H1 (cell line): ENCODE measurements at regions not wholly inside any gene's neighbourhood (a gene's known extent, or its start where the extent isn't known, plus 50 kb on each side); places are given as distances from the start of the nearest gene placed in this dataset.

ENCODE experiments used
- CBX5 ChIP-seq: fragments of 300-800, 300-1000 bp; sonication (generic); IDR thresholded peaks from 2 replicates; pipeline ENCODE4 v1.7.1; 2016; ENCODE audit warnings: antibody characterized with exemption, low read length, low read depth
- CBX8 ChIP-seq: fragments of 300-800, 300-1000 bp; sonication (generic); IDR thresholded peaks from 2 replicates; pipeline ENCODE4 v1.7.1; 2016; ENCODE audit warnings: low read depth, low read length, borderline replicate concordance
- CTBP2 ChIP-seq: IDR thresholded peaks from 2 replicates; pipeline ENCODE4 v1.7.0; 2011; ENCODE audit warnings: borderline replicate concordance, mild to moderate bottlenecking, moderate library complexity, mixed read lengths, low read length; ENCODE audit not compliant: insufficient read depth, insufficient read length
- EP300 ChIP-seq, 2 experiments: IDR thresholded peaks; 1 replicate in 1 of 2; 2 replicates in 1 of 2; pipeline ENCODE4 v1.6.1; 2011 to 2012; ENCODE audit warnings: low read depth in 2 of 2, low read length in 2 of 2, mild to moderate bottlenecking in 2 of 2, borderline replicate concordance in 1 of 2, inconsistent platforms in 1 of 2, moderate library complexity in 1 of 2
- EZH2 ChIP-seq: fragments of 200-600 bp; sonication (generic); IDR thresholded peaks from 2 replicates; pipeline ENCODE4 v1.7.1; 2012; ENCODE audit warnings: low read depth, mild to moderate bottlenecking, moderate library complexity, low read length, inconsistent platforms; ENCODE audit not compliant: severe bottlenecking
- HDAC2 ChIP-seq, 2 experiments: fragments of 300-600 bp in 1 of 2; sonication (generic) in 1 of 2; IDR thresholded peaks; 2 replicates each; pipeline ENCODE4 v1.6.1; 2011 to 2012; ENCODE audit warnings: low read depth in 2 of 2, low read length in 2 of 2, mild to moderate bottlenecking in 2 of 2, moderate library complexity in 2 of 2, borderline replicate concordance in 1 of 2, inconsistent platforms in 1 of 2
- MAFK ChIP-seq: IDR thresholded peaks from 2 replicates; pipeline ENCODE4 v1.6.1; 2012; ENCODE audit warnings: low read depth, mild to moderate bottlenecking, improper control_type of control experiment, low read length
- POLR2A ChIP-seq, 2 experiments: IDR thresholded peaks; 1 replicate in 1 of 2; 2 replicates in 1 of 2; pipeline ENCODE4 v1.6.1; 2011; ENCODE audit warnings: low read depth in 2 of 2, low read length in 2 of 2, mild to moderate bottlenecking in 2 of 2; ENCODE audit errors: control extremely low read depth in 1 of 2
- RAD21 ChIP-seq, 2 experiments: IDR thresholded peaks in 1 of 2; conservative IDR thresholded peaks in 1 of 2; 2 replicates each; pipeline ENCODE4 v1.6.1; 2011; ENCODE audit warnings: low read depth in 2 of 2, low read length in 2 of 2, improper control_type of control experiment in 1 of 2, inconsistent platforms in 1 of 2, mild to moderate bottlenecking in 1 of 2, moderate library complexity in 1 of 2
- TAF1 ChIP-seq: IDR thresholded peaks from 2 replicates; pipeline ENCODE4 v1.6.1; 2011; ENCODE audit warnings: mild to moderate bottlenecking, low read depth, low read length
- TCF12 ChIP-seq: IDR thresholded peaks from 2 replicates; pipeline ENCODE4 v1.6.1; 2011; ENCODE audit warnings: low read depth, mild to moderate bottlenecking, low read length
- TEAD4 ChIP-seq: IDR thresholded peaks from 2 replicates; pipeline ENCODE4 v1.6.1; 2012; ENCODE audit warnings: low read depth, low read length, inconsistent platforms, mixed read lengths
- TF ChIP-seq, protein P1 (sequence below), 3 experiments: IDR thresholded peaks; 1 replicate in 2 of 3; 2 replicates in 1 of 3; pipeline versions ENCODE4 v1.5.1 to v1.6.1; 2011; ENCODE audit warnings: low read length in 3 of 3, mild to moderate bottlenecking in 3 of 3, inconsistent platforms in 2 of 3, low read depth in 1 of 3, moderate library complexity in 1 of 3; ENCODE audit not compliant: insufficient read depth in 1 of 3; ENCODE audit errors: control extremely low read depth in 1 of 3

DNA sequence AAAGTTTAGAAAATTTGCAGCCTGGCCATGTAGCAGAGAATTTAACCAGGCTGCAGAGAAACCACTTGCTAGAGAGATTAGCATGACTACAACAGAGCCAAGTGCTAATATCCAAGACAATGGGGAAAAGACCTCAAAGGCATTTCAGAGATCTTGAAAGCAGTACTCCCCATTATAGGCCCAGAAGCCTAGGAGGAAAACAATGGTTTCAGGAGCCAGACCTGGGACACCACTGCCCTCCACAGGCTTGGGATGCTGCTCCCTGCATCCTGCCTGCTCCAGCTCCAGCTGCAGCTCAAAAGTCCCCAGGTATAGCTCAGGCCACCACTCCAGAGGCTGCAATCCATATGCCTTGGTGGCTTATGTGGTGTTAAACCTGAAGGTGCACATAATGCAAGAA is 101.5 kb upstream of the TMEM72 start:
- TF ChIP-seq, protein P1, sequence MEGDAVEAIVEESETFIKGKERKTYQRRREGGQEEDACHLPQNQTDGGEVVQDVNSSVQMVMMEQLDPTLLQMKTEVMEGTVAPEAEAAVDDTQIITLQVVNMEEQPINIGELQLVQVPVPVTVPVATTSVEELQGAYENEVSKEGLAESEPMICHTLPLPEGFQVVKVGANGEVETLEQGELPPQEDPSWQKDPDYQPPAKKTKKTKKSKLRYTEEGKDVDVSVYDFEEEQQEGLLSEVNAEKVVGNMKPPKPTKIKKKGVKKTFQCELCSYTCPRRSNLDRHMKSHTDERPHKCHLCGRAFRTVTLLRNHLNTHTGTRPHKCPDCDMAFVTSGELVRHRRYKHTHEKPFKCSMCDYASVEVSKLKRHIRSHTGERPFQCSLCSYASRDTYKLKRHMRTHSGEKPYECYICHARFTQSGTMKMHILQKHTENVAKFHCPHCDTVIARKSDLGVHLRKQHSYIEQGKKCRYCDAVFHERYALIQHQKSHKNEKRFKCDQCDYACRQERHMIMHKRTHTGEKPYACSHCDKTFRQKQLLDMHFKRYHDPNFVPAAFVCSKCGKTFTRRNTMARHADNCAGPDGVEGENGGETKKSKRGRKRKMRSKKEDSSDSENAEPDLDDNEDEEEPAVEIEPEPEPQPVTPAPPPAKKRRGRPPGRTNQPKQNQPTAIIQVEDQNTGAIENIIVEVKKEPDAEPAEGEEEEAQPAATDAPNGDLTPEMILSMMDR (IDR thresholded peaks at IDR 0.05; ENCODE audit: control extremely low read depth in 1 of 3, insufficient read depth in 1 of 3, low read depth in 1 of 3, low read length in 3 of 3) = peak; percentile 53 to 72 (median 69)
- TF ChIP-seq RAD21 (IDR thresholded peaks at IDR 0.05 in 1 of 2, conservative IDR thresholded peaks at IDR 0.05 in 1 of 2; ENCODE audit: low read depth in 2 of 2, low read length in 2 of 2) (peak; percentile 78 to 82), CBX5 (no peak), CBX8 (no peak), CTBP2 (no peak), EZH2 (no peak), HDAC2 (IDR thresholded peaks at IDR 0.05; ENCODE audit: borderline replicate concordance in 1 of 2, low read depth in 2 of 2, low read length in 2 of 2) (no peak), MAFK (no peak), POLR2A (IDR thresholded peaks at IDR 0.05; ENCODE audit: control extremely low read depth in 1 of 2, low read depth in 2 of 2, low read length in 2 of 2) (no peak), EP300 (IDR thresholded peaks at IDR 0.05; ENCODE audit: borderline replicate concordance in 1 of 2, low read depth in 2 of 2, low read length in 2 of 2) (no peak), TEAD4 (no peak), TCF12 (no peak), TAF1 (no peak)
